ENCODE measurements at regions not wholly inside any gene's neighbourhood (a gene's known extent, or its start where the extent isn't known, plus 50 kb on each side); places are given as distances from the start of the nearest gene placed in this dataset.
"Not testable (repeated sequence)": the region's sequence is repeated elsewhere in the genome, so short reads cannot be mapped to it uniquely, and the experiment has no call there.

- Histone ChIP-seq H3K4me1 (no peaks in the 10 kb centered on the region), H3K36me3 (no peaks in the 10 kb centered on the region), H3K27ac (no peak overlapping the region), H3K4me3 (no peak overlapping the region), H3K9me3 (no peaks in the 10 kb centered on the region), H3K9ac (ENCODE audit: low read depth in 2 of 2, low read length in 2 of 2) (no peak overlapping the region), H3K27me3 (no peaks in the 10 kb centered on the region)
- TF ChIP-seq, protein P1, sequence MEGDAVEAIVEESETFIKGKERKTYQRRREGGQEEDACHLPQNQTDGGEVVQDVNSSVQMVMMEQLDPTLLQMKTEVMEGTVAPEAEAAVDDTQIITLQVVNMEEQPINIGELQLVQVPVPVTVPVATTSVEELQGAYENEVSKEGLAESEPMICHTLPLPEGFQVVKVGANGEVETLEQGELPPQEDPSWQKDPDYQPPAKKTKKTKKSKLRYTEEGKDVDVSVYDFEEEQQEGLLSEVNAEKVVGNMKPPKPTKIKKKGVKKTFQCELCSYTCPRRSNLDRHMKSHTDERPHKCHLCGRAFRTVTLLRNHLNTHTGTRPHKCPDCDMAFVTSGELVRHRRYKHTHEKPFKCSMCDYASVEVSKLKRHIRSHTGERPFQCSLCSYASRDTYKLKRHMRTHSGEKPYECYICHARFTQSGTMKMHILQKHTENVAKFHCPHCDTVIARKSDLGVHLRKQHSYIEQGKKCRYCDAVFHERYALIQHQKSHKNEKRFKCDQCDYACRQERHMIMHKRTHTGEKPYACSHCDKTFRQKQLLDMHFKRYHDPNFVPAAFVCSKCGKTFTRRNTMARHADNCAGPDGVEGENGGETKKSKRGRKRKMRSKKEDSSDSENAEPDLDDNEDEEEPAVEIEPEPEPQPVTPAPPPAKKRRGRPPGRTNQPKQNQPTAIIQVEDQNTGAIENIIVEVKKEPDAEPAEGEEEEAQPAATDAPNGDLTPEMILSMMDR (IDR thresholded peaks at IDR 0.05): no peak
- intact Hi-C loops (cut with DNase I): no loop called here
- no peak for DNase-seq
Observed at GRCh38 chr6:147961481-147962141, 381.0 kb upstream of the SASH1 start.

- intact Hi-C loops (cut with DNase I); H3K4me1 ChIP-seq; H3K36me3 ChIP-seq; DNase-seq; H3K9me3 ChIP-seq; H3K27ac ChIP-seq; H3K4me3 ChIP-seq; H3K9ac ChIP-seq (ENCODE audit: low read depth in 2 of 2, low read length in 2 of 2); H3K27me3 ChIP-seq: not testable (repeated sequence)
Observed at GRCh38 chr6:147965448-147965847, 377.2 kb upstream of the SASH1 start.

- H3K4me3 ChIP-seq: no peak overlapping the region
- no peaks in the 10 kb centered on the region for H3K27me3 ChIP-seq
- H3K9me3 ChIP-seq: no peaks in the 10 kb centered on the region
- no peaks in the 10 kb centered on the region for H3K36me3 ChIP-seq
- H3K27ac ChIP-seq: no peak overlapping the region
- no peaks in the 10 kb centered on the region for H3K4me1 ChIP-seq
- H3K9ac ChIP-seq (ENCODE audit: low read depth in 2 of 2, low read length in 2 of 2): no peak overlapping the region
- TF ChIP-seq, protein P1 (IDR thresholded peaks at IDR 0.05): peak; percentile 22
- DNase-seq: no peak
- intact Hi-C loops (cut with DNase I): loop anchor here (5.0 to 10.0 kb wide), 2 partner anchors 184 to 464 kb away; partner anchors contain the start of gene SAMD5
Observed at GRCh38 chr6:147970970-147971369, 371.7 kb upstream of the SASH1 start.

DNA sequence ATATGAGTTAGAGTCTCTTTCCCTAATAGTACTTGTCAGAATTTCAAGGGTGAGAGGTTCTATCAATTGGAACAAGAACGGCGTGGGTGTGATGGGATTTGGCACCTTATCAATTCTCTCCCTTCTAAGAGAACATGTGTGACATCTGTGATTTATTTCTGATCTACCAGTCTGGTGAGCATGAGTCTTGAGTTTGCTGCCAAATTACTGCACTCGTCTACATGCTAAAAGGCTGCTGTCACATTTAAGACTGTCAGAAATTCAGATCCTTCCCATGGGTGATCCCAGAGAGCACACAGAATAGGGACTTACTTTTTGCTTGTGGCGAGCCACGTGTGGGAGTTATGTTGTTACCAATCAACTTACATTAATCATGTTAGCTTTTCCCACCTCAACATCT, 370.2 kb upstream of the SASH1 start:
- Histone ChIP-seq H3K27me3 (no peaks in the 10 kb centered on the region), H3K27ac (no peak overlapping the region), H3K4me1 (no peaks in the 10 kb centered on the region), H3K9ac (ENCODE audit: low read depth in 2 of 2, low read length in 2 of 2) (no peak overlapping the region), H3K9me3 (no peaks in the 10 kb centered on the region), H3K36me3 (no peaks in the 10 kb centered on the region), H3K4me3 (no peak overlapping the region)
- DNase-seq: no peak
- TF ChIP-seq, protein P1 (IDR thresholded peaks at IDR 0.05): no peak
- intact Hi-C loops (cut with DNase I): loop anchor here (5.0 to 10.0 kb wide), 2 partner anchors 182 to 465 kb away; partner anchors contain the start of gene SAMD5

DNA sequence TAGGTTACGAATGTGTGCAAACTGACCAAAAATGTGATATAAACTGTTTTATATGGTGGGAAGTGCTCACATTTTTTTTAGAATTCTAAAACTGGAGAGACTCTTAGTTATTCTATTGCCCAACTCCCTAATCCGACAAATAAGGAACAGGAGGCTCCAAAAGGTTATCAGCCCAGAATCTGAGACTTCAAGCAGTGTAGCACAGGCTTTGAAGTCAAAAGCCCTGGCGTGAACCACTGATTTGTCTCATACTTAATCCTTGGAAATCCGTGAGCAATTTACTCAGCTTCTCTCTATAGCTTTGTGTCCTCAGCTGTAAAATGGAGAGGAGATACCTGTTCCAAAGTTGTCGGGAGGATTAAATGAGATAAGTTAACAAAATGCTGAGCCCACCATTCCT, 368.8 kb upstream of the SASH1 start:
- H3K27ac ChIP-seq: no peak overlapping the region
- no peaks in the 10 kb centered on the region for H3K36me3 ChIP-seq
- no peaks in the 10 kb centered on the region for H3K27me3 ChIP-seq
- DNase-seq: no peak
- intact Hi-C loops (cut with DNase I): loop anchor here (5.0 to 10.0 kb wide), 2 partner anchors 181 to 467 kb away; partner anchors contain the start of gene SAMD5
- no peak overlapping the region for H3K4me3 ChIP-seq
- H3K4me1 ChIP-seq: no peaks in the 10 kb centered on the region
- TF ChIP-seq, protein P1 (IDR thresholded peaks at IDR 0.05): no peak
- H3K9me3 ChIP-seq: no peaks in the 10 kb centered on the region
- no peak overlapping the region for H3K9ac ChIP-seq (ENCODE audit: low read depth in 2 of 2, low read length in 2 of 2)

DNA sequence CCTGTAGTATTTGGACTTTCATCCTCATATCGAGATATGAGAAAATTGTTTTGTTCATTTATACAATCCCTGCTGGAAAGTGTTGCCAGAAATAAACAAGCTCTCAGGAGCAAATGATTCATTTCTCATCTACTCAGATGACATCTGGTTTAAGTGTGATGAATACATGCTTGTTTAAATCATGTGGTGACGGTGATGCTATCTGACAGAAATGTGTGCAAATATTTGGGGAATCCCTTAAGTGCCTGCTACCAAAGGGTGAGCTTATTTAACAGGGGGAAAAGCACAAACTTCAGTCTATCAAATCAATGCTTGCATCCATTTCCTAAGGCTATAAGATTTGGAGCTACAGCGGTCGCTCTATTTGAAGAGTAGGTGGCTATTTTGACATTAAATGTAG, 368.3 kb upstream of the SASH1 start:
- intact Hi-C loops (cut with DNase I): loop anchor here (5.0 to 10.0 kb wide), 2 partner anchors 180 to 467 kb away; partner anchors contain the start of gene SAMD5
- Histone ChIP-seq H3K36me3 (no peaks in the 10 kb centered on the region), H3K4me1 (no peaks in the 10 kb centered on the region), H3K27ac (no peak overlapping the region), H3K9me3 (no peaks in the 10 kb centered on the region), H3K4me3 (no peak overlapping the region), H3K27me3 (no peaks in the 10 kb centered on the region), H3K9ac (ENCODE audit: low read depth in 2 of 2, low read length in 2 of 2) (no peak overlapping the region)
- no peak for DNase-seq
- TF ChIP-seq, protein P1 (IDR thresholded peaks at IDR 0.05): no peak

Data from colonic mucosa (tissue), 4 donors.